ENCODE measurements at regions not wholly inside any gene's neighbourhood (a gene's known extent, or its start where the extent isn't known, plus 50 kb on each side); places are given as distances from the start of the nearest gene placed in this dataset.
"Not testable (repeated sequence)": the region's sequence is repeated elsewhere in the genome, so short reads cannot be mapped to it uniquely, and the experiment has no call there.

GRCh38 chr5:92371171-92371888 lies 988.2 kb upstream of the ARRDC3 start:
- no peak for DNase-seq

- DNase-seq = no peak
Measured at GRCh38 chr5:92370032-92370431, 986.9 kb upstream of the ARRDC3 start.

- DNase-seq = no peak
Measured at GRCh38 chr5:92369587-92369986, 986.5 kb upstream of the ARRDC3 start.

- no peak for DNase-seq
Measured at GRCh38 chr5:92364986-92365550, 982.0 kb upstream of the ARRDC3 start.

- no peak for DNase-seq
Measured at GRCh38 chr5:92353107-92354030, 970.3 kb upstream of the ARRDC3 start.

GRCh38 chr5:92337772-92338234 lies 954.7 kb upstream of the ARRDC3 start:
- no peak for DNase-seq

GRCh38 chr5:92332039-92332438 lies 948.9 kb upstream of the ARRDC3 start:
- no peak for DNase-seq

GRCh38 chr5:92330365-92330764 lies 947.2 kb upstream of the ARRDC3 start:
- DNase-seq = no peak

GRCh38 chr5:92329759-92330158 lies 946.6 kb upstream of the ARRDC3 start:
- DNase-seq = no peak

GRCh38 chr5:92328584-92329259 lies 945.6 kb upstream of the ARRDC3 start:
- no peak for DNase-seq

GRCh38 chr5:92320446-92320845 lies 937.3 kb upstream of the ARRDC3 start:
- DNase-seq = no peak

GRCh38 chr5:92313385-92313784 lies 930.3 kb upstream of the ARRDC3 start:
- no peak for DNase-seq

GRCh38 chr5:92309336-92309991 lies 926.3 kb upstream of the ARRDC3 start:
- no peak for DNase-seq

GRCh38 chr5:92308679-92309078 lies 925.6 kb upstream of the ARRDC3 start:
- DNase-seq = no peak

GRCh38 chr5:92302356-92302755 lies 919.2 kb upstream of the ARRDC3 start:
- not testable (repeated sequence) for DNase-seq

- no peak for DNase-seq
Measured at GRCh38 chr5:92283521-92283920, 900.4 kb upstream of the ARRDC3 start.

GRCh38 chr5:92271750-92272149 lies 888.6 kb upstream of the ARRDC3 start:
- not testable (repeated sequence) for DNase-seq

GRCh38 chr5:92268343-92268742 lies 885.2 kb upstream of the ARRDC3 start:
- DNase-seq = no peak

- DNase-seq = no peak
Measured at GRCh38 chr5:92267830-92268229, 884.7 kb upstream of the ARRDC3 start.

GRCh38 chr5:92265804-92266203 lies 882.7 kb upstream of the ARRDC3 start:
- no peak for DNase-seq

- DNase-seq = not testable (repeated sequence)
Measured at GRCh38 chr5:92255605-92256004, 872.5 kb upstream of the ARRDC3 start.

GRCh38 chr5:92248518-92248917 lies 865.4 kb upstream of the ARRDC3 start:
- no peak for DNase-seq

Data from islet precursor cell (in vitro differentiated cells).